Natural killer cell (primary cell): ENCODE measurements at regions not wholly inside any gene's neighbourhood (a gene's known extent, or its start where the extent isn't known, plus 50 kb on each side); places are given as distances from the start of the nearest gene placed in this dataset.

ENCODE experiments used
- ATAC-seq, 3 donors: fragments of 150-1000 bp in 2 of 3; fragments of 200-7000 bp in 1 of 3; cut with Tn5 transposase; 1 replicate in 1 of 3; 2 replicates in 2 of 3; pipeline ENCODE4 v1.10.0; 2021; ENCODE audit warnings: mild to moderate bottlenecking in 2 of 3, moderate library complexity in 2 of 3
- DNase-seq, 2 donors: peaks; one replicate each; pipeline versions ENCODE4 v3.0.0 to v3.0.0-alpha.2; 2013 to 2021; ENCODE audit warnings: mixed read lengths in 1 of 2
- H3K27ac ChIP-seq: one replicate; pipeline ENCODE4 v1.5.1; 2013; ENCODE audit warnings: mild to moderate bottlenecking, low read length
- H3K27me3 ChIP-seq: one replicate; pipeline ENCODE4 v1.6.1; 2013; ENCODE audit warnings: low read length; ENCODE audit not compliant: control insufficient read depth, insufficient read depth
- H3K36me3 ChIP-seq: one replicate; pipeline ENCODE4 v1.6.1; 2013; ENCODE audit warnings: low read length; ENCODE audit not compliant: control insufficient read depth, insufficient read depth
- H3K4me1 ChIP-seq: one replicate; pipeline ENCODE4 v1.6.1; 2013; ENCODE audit warnings: low read length; ENCODE audit not compliant: control insufficient read depth, insufficient read depth
- H3K4me3 ChIP-seq: one replicate; pipeline ENCODE4 v1.5.1; 2013; ENCODE audit warnings: low read length
- H3K9me3 ChIP-seq: one replicate; pipeline ENCODE4 v1.6.1; 2013; ENCODE audit warnings: low read length; ENCODE audit not compliant: control insufficient read depth, insufficient read depth
- H3K27ac Mint-ChIP-seq, 2 donors: one replicate each; pipeline ENCODE4 v1.8.0; 2022; ENCODE audit warnings: mild to moderate bottlenecking in 2 of 2, mixed read lengths in 2 of 2, moderate library complexity in 1 of 2
- H3K27me3 Mint-ChIP-seq, 2 donors: one replicate each; pipeline ENCODE4 v1.8.0; 2022; ENCODE audit warnings: low read depth in 2 of 2, mixed read lengths in 2 of 2
- H3K36me3 Mint-ChIP-seq: one replicate; pipeline ENCODE4 v1.8.0; 2022; ENCODE audit warnings: mixed read lengths
- H3K4me1 Mint-ChIP-seq, 2 donors: one replicate each; pipeline ENCODE4 v1.8.0; 2022; ENCODE audit warnings: mixed read lengths in 2 of 2
- H3K4me3 Mint-ChIP-seq: one replicate; pipeline ENCODE4 v1.8.0; 2022; ENCODE audit warnings: mild to moderate bottlenecking, moderate library complexity, mixed read lengths
- H3K9me3 Mint-ChIP-seq, 2 donors: one replicate each; pipeline ENCODE4 v1.8.0; 2022; ENCODE audit warnings: mixed read lengths in 2 of 2
- WGBS: methylation state at CpG from one replicate; pipeline ENCODE4 v1.1.7; 2013; ENCODE audit warnings: missing lambda C conversion rate; ENCODE audit not compliant: insufficient coverage; 5-methylcytosine and 5-hydroxymethylcytosine counted together
- intact Hi-C: fragments of 100-400 bp; cut with micrococcal nuclease; formaldehyde crosslinking; loops from one replicate; pipeline ENCODE4 v1.14.2; 2022
- TF ChIP-seq, protein P1 (sequence below): fragments of 200-600 bp; IDR thresholded peaks from one replicate; pipeline ENCODE4 v1.8.0; 2022; ENCODE audit warnings: antibody characterized with exemption

DNA sequence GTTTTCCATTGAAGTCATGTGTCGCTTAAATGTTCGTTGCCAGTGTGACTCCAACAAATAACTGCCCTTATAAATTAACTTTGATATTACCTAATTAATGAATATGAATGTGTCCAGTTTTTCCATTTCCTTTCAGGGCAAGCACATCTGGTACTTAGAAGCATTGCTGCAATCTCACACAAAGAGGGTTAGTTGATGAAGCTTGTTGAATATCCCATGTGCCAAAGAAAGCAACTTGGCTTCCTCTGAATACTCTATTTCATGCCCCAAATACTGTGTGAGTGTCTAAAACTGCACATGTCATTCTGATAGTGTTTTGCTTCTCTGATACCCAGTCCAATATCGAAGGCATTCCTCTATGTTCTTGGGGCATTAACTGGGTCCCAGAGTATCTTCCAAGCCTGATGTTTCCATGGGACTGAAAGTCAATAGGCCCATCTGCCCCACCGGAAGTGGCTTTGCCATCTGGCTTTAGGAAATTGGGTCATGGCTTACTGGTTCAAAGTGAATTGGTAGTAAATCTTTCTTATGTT lies 75.8 kb upstream of the CNTN1 start:
- H3K9me3 Mint-ChIP-seq, result peaks cover 7 to 8% of the 10 kb centered on the region in 2 donors
- H3K4me3 Mint-ChIP-seq, result no peak overlapping the region
- intact Hi-C loops, result no loop called here
- Histone ChIP-seq H3K9me3 (peaks cover 3% of the 10 kb centered on the region), H3K4me1 (no peaks in the 10 kb centered on the region), H3K27me3 (no peaks in the 10 kb centered on the region), H3K36me3 (no peaks in the 10 kb centered on the region), H3K27ac (no peak overlapping the region), H3K4me3 (no peak overlapping the region)
- H3K4me1 Mint-ChIP-seq, result no peaks in the 10 kb centered on the region
- WGBS, result 91% methylated on average over 4 of the region's 4 CpGs
- ATAC-seq (no peak), DNase-seq (no peak)
- H3K27ac Mint-ChIP-seq, result no peak overlapping the region
- TF ChIP-seq, protein P1, sequence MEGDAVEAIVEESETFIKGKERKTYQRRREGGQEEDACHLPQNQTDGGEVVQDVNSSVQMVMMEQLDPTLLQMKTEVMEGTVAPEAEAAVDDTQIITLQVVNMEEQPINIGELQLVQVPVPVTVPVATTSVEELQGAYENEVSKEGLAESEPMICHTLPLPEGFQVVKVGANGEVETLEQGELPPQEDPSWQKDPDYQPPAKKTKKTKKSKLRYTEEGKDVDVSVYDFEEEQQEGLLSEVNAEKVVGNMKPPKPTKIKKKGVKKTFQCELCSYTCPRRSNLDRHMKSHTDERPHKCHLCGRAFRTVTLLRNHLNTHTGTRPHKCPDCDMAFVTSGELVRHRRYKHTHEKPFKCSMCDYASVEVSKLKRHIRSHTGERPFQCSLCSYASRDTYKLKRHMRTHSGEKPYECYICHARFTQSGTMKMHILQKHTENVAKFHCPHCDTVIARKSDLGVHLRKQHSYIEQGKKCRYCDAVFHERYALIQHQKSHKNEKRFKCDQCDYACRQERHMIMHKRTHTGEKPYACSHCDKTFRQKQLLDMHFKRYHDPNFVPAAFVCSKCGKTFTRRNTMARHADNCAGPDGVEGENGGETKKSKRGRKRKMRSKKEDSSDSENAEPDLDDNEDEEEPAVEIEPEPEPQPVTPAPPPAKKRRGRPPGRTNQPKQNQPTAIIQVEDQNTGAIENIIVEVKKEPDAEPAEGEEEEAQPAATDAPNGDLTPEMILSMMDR, result no peak
- no peaks in the 10 kb centered on the region for H3K27me3 Mint-ChIP-seq
- H3K36me3 Mint-ChIP-seq, result peaks cover 2% of the 10 kb centered on the region

DNA sequence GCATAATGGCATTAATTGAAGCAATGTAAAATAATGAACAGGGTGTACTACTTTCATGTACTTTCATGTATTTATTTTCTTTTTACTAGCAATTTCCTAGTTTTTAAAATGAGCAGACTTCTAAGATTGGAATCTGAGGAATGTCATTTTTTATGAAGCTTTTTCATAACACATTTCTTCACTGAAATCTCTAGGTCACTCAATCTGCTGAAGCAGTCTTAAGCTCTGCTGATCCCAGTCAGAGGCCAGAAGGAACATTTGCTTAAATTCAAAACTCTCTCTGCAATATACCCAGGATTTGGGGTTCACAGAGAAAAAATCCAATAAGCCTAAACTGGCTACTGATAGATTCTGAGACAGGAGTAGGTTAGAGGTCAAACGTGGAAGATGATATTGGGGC lies 73.6 kb upstream of the CNTN1 start:
- ATAC-seq (no peak), DNase-seq (no peak)
- Mint-ChIP-seq H3K27me3 (no peaks in the 10 kb centered on the region), H3K4me1 (no peaks in the 10 kb centered on the region), H3K9me3 (peaks cover 4 to 9% of the 10 kb centered on the region in 2 donors), H3K4me3 (no peak overlapping the region), H3K36me3 (no peaks in the 10 kb centered on the region), H3K27ac (no peak overlapping the region)
- H3K36me3 ChIP-seq, result no peaks in the 10 kb centered on the region
- TF ChIP-seq, protein P1, result no peak
- no peak overlapping the region for H3K27ac ChIP-seq
- H3K9me3 ChIP-seq, result peaks cover 3% of the 10 kb centered on the region
- no peaks in the 10 kb centered on the region for H3K4me1 ChIP-seq
- H3K4me3 ChIP-seq, result no peak overlapping the region
- intact Hi-C loops, result no loop called here
- 89% methylated on average over 1 of the region's 1 CpG for WGBS
- no peaks in the 10 kb centered on the region for H3K27me3 ChIP-seq

DNA sequence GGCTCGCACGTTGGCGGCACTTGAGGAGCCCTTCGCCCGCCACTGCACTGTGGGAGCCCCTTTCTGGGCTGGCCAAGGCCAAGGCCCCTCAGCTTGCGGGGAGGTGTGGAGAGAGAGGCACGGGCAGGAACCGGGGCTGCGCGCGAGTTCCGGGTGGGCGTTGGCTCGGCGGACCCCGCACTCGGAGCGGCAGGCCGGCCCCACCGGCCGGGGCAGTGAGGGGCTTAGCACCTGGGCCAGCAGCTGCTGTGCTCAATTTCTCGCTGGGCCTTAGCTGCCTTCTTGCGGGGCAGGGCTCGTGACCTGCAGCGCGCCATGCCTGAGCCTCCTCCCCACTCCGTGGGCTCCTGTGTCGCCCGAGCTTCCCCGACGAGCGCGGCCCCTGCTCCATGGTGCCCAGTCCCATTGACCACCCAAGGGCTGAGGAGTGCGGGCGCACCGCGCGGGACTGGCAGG lies 71.6 kb upstream of the CNTN1 start:
- no peaks in the 10 kb centered on the region for H3K27me3 Mint-ChIP-seq
- Histone ChIP-seq H3K27ac (no peak overlapping the region), H3K9me3 (no peaks in the 10 kb centered on the region), H3K27me3 (no peaks in the 10 kb centered on the region), H3K36me3 (no peaks in the 10 kb centered on the region), H3K4me1 (no peaks in the 10 kb centered on the region), H3K4me3 (no peak overlapping the region)
- no peak for ATAC-seq
- TF ChIP-seq, protein P1, result no peak
- DNase-seq, result no peak
- peaks cover 9 to 11% of the 10 kb centered on the region in 2 donors for H3K9me3 Mint-ChIP-seq
- intact Hi-C loops, result no loop called here
- 96% methylated on average over 38 of the region's 38 CpGs for WGBS
- no peak overlapping the region for H3K27ac Mint-ChIP-seq
- no peak overlapping the region for H3K4me3 Mint-ChIP-seq
- no peaks in the 10 kb centered on the region for H3K36me3 Mint-ChIP-seq
- H3K4me1 Mint-ChIP-seq, result no peaks in the 10 kb centered on the region

DNA sequence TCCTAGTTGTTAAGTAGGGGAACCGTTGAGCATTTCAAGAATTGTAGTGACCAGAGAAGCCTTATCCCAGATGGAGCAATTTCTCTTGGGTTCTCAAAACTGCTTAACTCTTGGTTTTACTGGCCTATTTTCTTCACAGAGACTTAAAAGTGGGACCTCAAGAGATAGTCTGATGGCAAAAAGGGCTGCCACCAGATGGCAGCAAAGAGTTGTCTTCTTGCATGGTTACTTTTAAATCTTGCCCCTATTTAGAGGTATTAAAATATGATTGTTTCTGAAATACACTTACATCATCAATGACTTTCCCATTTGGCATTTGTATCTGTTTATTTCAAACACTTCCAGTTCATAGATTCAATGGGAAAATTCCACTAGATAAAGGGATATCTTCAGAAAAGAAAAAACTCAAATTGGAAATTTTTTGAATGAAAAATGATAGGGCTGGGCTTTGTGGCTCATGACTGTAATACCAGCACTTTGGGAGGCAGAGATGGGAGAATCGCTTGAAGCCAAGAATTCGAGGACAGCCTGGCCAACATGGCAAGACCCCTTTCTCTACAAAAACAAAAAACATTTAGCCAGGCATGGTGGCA lies 69.9 kb upstream of the CNTN1 start:
- Mint-ChIP-seq H3K27me3 (no peaks in the 10 kb centered on the region), H3K9me3 (peaks cover 7 to 9% of the 10 kb centered on the region in 2 donors), H3K36me3 (no peaks in the 10 kb centered on the region), H3K27ac (no peak overlapping the region), H3K4me3 (no peak overlapping the region), H3K4me1 (no peaks in the 10 kb centered on the region)
- intact Hi-C loops, result no loop called here
- Histone ChIP-seq H3K27ac (no peak overlapping the region), H3K4me1 (no peaks in the 10 kb centered on the region), H3K4me3 (no peak overlapping the region), H3K36me3 (no peaks in the 10 kb centered on the region), H3K27me3 (no peaks in the 10 kb centered on the region), H3K9me3 (no peaks in the 10 kb centered on the region)
- ATAC-seq (no peak), DNase-seq (peak in 1 of 2 donors; percentile 42)
- TF ChIP-seq, protein P1, result peak; percentile 24
- WGBS, result 57% methylated on average over 3 of the region's 3 CpGs
